ENCODE measurements at regions not wholly inside any gene's neighbourhood (a gene's known extent, or its start where the extent isn't known, plus 50 kb on each side); places are given as distances from the start of the nearest gene placed in this dataset.

DNA sequence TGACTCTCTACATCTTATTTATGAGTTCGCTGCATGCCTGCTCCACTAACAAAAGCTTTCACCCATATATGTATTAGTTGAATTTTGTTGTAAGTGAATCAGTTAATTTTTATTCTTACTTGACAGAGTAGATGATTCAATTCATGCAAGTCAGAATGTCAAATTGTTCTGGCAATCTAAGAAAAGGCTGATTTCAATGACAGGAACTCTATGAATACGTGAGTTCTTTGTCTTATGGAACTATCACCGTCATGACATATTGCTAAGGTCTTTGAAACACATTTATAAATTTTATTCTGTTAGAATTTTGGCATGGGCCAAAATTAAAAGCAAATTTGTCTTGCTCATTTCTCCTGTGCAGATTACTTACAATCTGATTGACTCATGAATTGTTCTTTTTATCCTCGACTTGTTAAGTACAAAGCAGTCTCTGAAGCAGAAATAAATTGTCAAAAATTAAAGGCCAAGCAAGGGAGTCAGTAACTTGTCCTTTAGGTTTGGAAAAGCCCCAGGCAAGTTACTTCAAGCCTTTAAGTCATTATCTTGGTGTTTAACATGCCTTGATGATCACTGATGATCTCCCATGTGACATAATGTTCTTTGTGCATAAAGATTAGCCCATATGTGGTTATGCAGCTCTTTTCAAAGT is 89.0 kb upstream of the GC start:
- TF ChIP-seq, protein P1, sequence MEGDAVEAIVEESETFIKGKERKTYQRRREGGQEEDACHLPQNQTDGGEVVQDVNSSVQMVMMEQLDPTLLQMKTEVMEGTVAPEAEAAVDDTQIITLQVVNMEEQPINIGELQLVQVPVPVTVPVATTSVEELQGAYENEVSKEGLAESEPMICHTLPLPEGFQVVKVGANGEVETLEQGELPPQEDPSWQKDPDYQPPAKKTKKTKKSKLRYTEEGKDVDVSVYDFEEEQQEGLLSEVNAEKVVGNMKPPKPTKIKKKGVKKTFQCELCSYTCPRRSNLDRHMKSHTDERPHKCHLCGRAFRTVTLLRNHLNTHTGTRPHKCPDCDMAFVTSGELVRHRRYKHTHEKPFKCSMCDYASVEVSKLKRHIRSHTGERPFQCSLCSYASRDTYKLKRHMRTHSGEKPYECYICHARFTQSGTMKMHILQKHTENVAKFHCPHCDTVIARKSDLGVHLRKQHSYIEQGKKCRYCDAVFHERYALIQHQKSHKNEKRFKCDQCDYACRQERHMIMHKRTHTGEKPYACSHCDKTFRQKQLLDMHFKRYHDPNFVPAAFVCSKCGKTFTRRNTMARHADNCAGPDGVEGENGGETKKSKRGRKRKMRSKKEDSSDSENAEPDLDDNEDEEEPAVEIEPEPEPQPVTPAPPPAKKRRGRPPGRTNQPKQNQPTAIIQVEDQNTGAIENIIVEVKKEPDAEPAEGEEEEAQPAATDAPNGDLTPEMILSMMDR (conservative IDR thresholded peaks at IDR 0.05; ENCODE audit: low read depth in 2 of 2), result no peak
- TF ChIP-seq, protein P2, sequence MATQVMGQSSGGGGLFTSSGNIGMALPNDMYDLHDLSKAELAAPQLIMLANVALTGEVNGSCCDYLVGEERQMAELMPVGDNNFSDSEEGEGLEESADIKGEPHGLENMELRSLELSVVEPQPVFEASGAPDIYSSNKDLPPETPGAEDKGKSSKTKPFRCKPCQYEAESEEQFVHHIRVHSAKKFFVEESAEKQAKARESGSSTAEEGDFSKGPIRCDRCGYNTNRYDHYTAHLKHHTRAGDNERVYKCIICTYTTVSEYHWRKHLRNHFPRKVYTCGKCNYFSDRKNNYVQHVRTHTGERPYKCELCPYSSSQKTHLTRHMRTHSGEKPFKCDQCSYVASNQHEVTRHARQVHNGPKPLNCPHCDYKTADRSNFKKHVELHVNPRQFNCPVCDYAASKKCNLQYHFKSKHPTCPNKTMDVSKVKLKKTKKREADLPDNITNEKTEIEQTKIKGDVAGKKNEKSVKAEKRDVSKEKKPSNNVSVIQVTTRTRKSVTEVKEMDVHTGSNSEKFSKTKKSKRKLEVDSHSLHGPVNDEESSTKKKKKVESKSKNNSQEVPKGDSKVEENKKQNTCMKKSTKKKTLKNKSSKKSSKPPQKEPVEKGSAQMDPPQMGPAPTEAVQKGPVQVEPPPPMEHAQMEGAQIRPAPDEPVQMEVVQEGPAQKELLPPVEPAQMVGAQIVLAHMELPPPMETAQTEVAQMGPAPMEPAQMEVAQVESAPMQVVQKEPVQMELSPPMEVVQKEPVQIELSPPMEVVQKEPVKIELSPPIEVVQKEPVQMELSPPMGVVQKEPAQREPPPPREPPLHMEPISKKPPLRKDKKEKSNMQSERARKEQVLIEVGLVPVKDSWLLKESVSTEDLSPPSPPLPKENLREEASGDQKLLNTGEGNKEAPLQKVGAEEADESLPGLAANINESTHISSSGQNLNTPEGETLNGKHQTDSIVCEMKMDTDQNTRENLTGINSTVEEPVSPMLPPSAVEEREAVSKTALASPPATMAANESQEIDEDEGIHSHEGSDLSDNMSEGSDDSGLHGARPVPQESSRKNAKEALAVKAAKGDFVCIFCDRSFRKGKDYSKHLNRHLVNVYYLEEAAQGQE (IDR thresholded peaks at IDR 0.05; ENCODE audit: unreplicated experiment), result no peak
- TF ChIP-seq NANOG (IDR thresholded peaks at IDR 0.05; ENCODE audit: borderline replicate concordance), result no peak
- no peak for TF ChIP-seq EZH2phosphoT487 (IDR thresholded peaks at IDR 0.05; ENCODE audit: unreplicated experiment)
- no peak for TF ChIP-seq EZH2 (IDR thresholded peaks at IDR 0.05; ENCODE audit: low read depth, unreplicated experiment)
- no peak for TF ChIP-seq ZNF331 (CRISPR knock-in tag; IDR thresholded peaks at IDR 0.05; ENCODE audit: low read depth)
- no peak for TF ChIP-seq ZNF114 (CRISPR knock-in tag; IDR thresholded peaks at IDR 0.05)
- no peak for TF ChIP-seq CREB1 (CRISPR knock-in tag; IDR thresholded peaks at IDR 0.05; ENCODE audit: low read depth)

Data from GM23338 (cell line).